GM12878 (cell line): ENCODE measurements at regions not wholly inside any gene's neighbourhood (a gene's known extent, or its start where the extent isn't known, plus 50 kb on each side); places are given as distances from the start of the nearest gene placed in this dataset.

Experiments
- CTCF ChIP-seq, 3 experiments: IDR thresholded peaks in 2 of 3; conservative IDR thresholded peaks in 1 of 3; 2 replicates each; pipeline ENCODE4 v1.5.1; 2011; ENCODE audit warnings: low read depth in 3 of 3, low read length in 3 of 3, mild to moderate bottlenecking in 3 of 3, control low read depth in 2 of 3, moderate library complexity in 2 of 3, inconsistent platforms in 1 of 3, mixed read lengths in 1 of 3; ENCODE audit not compliant: control insufficient read depth in 2 of 3, insufficient read depth in 1 of 3; ENCODE audit errors: extremely low read depth in 1 of 3
- HSF1 ChIP-seq: fragments of 150-350 bp; IDR thresholded peaks from 2 replicates; pipeline ENCODE4 v1.6.1; 2014; ENCODE audit warnings: mild to moderate bottlenecking, low read depth, low read length
- MXI1 ChIP-seq: fragments of 150-350 bp; IDR thresholded peaks from 2 replicates; pipeline ENCODE4 v1.6.1; 2011; ENCODE audit warnings: low read depth, mild to moderate bottlenecking, inconsistent platforms, low read length, improper control_type of control experiment
- NBN ChIP-seq: fragments of 450-650 bp; IDR thresholded peaks from 2 replicates; pipeline ENCODE4 v1.6.1; 2016
- TF ChIP-seq, protein P1 (sequence below): IDR thresholded peaks from 2 replicates; pipeline ENCODE4 v1.6.1; 2011; ENCODE audit warnings: low read depth, low read length, improper control_type of control experiment, borderline replicate concordance

DNA sequence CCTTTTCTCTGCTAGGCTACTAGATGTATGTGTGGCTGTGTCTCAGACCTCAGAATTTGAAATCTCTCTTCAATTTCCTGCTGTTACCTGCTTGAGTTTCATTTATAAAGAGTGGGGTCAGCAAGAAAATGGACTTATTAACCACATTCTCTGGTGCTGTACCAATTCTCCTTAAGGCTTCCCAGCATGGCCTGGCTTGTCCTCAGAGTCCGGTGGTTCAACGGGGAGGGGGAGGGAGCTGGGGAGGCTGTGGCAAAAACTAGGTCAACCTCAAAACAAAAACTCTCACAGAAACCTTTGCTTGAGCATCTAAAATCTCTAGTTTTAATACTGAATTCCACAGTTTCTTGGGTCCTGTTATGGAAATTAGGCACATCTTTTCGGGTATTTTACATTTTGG lies 389.1 kb upstream of the COBL start:
- TF ChIP-seq MXI1 (no peak), CTCF (IDR thresholded peaks at IDR 0.05 in 2 of 3, conservative IDR thresholded peaks at IDR 0.05 in 1 of 3; ENCODE audit: control insufficient read depth in 2 of 3, extremely low read depth in 1 of 3, insufficient read depth in 1 of 3, low read depth in 3 of 3, low read length in 3 of 3) (no peak), NBN (no peak), HSF1 (no peak)
- TF ChIP-seq, protein P1, sequence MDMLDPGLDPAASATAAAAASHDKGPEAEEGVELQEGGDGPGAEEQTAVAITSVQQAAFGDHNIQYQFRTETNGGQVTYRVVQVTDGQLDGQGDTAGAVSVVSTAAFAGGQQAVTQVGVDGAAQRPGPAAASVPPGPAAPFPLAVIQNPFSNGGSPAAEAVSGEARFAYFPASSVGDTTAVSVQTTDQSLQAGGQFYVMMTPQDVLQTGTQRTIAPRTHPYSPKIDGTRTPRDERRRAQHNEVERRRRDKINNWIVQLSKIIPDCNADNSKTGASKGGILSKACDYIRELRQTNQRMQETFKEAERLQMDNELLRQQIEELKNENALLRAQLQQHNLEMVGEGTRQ = no peak
